ENCODE measurements at regions not wholly inside any gene's neighbourhood (a gene's known extent, or its start where the extent isn't known, plus 50 kb on each side); places are given as distances from the start of the nearest gene placed in this dataset.
"Not testable (repeated sequence)": the region's sequence is repeated elsewhere in the genome, so short reads cannot be mapped to it uniquely, and the experiment has no call there.

DNA sequence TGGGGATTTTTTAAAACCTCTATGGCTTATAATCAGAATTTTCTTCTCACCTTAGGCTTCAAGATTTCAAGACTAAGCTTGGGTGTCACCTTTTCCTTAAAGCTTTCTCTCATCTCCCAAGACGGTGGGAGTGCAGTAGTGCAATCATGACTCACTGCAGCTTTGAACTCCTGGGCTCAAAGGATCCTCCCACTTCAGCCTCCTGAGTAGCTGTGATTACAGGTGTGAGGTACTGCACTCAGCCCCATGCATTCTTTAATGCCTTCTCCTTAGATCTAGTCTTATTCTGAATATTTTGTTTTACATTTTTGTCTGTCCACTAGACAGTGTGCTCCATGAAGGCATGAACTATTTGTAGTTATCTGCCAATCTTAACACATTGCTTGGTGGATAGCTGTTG, 55.7 kb upstream of the FAT3 start:
- no peak for DNase-seq (ENCODE audit: low read depth)

GRCh38 chr11:92167571-92167970, 57.0 kb upstream of the FAT3 start:
- no peak for DNase-seq (ENCODE audit: low read depth)

GRCh38 chr11:92166335-92166734, 58.3 kb upstream of the FAT3 start:
- DNase-seq (ENCODE audit: low read depth), result no peak

DNA sequence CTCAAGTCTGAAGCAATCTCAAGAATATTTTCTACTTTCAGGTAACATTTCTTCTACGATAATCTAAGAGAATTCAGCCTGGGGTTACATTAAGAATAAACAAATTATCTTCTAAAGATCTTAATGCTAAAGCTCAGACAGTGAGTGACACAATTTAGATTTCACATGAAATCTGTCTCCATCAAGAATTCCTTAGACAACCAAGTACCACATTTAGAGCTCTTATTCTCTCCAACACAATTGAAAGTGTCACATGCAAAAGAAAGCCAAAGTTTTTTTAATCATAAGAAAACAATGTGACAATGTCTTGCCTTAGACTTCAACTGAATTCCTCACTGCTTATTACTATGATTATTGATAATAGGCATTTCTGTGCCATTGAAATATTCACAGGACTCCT, 60.7 kb upstream of the FAT3 start:
- no peak for DNase-seq (ENCODE audit: low read depth)

DNA sequence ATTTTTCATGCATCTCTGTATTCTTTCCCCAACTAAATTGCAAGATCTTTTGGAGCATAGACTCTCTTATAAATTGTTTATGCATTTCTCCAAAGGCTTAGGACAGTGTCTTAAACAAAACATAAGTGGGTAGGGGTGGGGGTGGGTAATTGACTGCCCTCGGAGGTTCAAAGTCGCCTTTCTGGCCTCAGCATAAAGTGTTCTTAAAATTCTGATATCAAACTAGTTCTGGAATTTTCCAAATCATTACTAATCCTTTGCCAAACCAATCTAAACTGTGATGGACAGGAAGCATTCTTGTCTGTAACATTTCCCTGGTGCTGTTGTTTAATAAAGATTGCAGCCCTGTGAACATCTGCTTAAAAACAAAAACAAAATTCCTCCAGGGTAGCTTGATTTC, 61.8 kb upstream of the FAT3 start:
- DNase-seq (ENCODE audit: low read depth), result no peak

DNA sequence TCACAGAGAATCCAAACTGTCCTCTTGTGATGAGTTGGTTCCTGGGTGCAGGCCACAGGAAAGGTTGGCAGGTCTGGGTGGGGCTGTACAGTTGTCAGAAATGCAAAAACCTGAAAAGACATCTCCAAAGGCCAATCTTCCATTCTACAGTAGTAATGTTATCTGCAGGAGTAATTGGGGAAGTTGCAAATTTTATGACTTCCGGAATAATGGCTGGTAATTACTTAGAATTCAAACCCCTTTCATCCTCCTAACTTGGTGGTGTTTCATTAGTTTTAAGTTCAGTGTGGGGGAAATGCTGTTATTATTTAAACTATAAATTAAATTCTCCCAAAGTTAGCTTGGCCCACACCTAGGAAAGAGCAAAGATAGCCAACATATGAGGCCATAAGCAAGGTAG, 64.7 kb upstream of the FAT3 start:
- no peak for DNase-seq (ENCODE audit: low read depth)

DNA sequence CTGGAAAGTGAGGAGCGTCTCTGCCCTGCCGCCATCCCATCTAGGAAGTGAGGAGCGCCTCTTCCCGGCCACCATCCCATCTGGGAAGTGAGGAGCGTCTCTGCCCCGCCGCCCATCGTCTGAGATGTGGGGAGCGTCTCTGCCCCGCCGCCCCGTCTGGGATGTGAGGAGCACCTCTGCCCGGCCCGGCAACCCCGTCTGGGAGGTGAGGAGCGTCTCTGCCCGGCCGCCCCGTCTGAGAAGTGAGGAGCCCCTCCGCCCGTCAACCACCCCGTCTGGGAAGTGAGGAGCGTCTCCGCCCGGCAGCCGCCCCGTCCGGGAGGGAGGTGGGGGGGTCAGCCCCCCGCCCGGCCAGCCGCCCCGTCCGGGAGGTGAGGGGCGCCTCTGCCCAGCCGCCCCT, 67.2 kb upstream of the FAT3 start:
- DNase-seq (ENCODE audit: low read depth), result not testable (repeated sequence)

- DNase-seq (ENCODE audit: low read depth), result no peak
These were observed 70.0 kb upstream of the FAT3 start for GRCh38 chr11:92154611-92155010.

DNA sequence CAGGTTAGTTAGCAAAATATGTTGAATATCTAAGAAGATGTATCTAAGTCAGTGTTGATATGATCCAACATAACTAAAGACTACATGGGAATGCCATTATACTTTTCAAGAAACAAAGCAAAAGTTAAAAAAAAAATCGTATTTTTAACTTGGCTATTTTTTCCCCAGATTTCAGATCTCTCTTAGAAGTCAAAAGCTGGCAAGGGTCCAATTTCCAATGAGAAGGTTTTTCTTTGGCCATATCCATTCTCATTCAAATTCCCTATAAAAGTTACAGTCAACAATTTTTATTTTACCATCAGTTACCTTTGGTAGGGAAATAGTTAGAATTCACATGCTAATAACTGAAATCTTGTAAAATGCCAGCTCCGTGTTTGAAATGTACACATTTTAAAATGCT, 70.5 kb upstream of the FAT3 start:
- DNase-seq (ENCODE audit: low read depth), result no peak

- no peak for DNase-seq (ENCODE audit: low read depth)
These were observed 71.1 kb upstream of the FAT3 start for GRCh38 chr11:92153542-92153941.

DNA sequence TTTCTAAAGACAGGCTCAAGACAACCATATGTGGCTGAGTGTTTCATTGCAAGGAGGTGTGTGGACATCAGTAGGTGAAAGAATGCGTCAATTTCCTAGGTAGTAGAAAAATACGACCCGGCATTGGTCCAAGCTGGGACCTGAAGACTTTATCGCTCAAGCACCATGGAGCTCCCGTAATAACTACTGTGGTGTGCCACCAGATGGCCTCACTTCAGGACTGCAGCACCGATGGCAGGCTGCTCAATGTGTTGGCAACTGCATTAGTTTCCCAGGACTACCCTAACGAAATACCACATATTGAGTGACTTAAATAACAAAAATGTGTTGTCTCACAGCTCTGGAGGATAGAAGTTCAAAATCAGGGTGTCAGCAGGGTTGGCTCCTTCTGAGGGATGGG, 72.4 kb upstream of the FAT3 start:
- no peak for DNase-seq (ENCODE audit: low read depth)

DNA sequence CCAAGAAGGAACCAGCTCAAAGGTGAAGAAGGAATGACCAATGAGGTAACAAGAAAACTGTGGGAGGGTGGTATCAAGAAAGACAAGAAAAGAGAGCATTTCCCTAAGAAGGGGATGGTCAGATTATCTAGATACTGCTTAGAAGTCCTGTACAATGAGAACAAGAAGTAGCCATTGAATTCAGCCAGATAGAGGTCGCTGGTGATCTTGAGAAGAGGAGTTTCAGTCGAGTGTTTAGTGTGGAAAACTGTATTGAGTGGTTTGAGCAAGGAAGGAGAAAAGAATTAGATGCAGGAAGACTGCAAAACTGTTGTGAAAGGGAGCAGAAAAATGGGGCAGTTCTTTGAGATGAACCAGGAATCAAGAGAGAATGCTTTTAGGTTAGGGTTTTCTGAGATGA, 74.6 kb upstream of the FAT3 start:
- no peak for DNase-seq (ENCODE audit: low read depth)

GRCh38 chr11:92141725-92142124, 82.9 kb upstream of the FAT3 start:
- DNase-seq (ENCODE audit: low read depth), result no peak

DNA sequence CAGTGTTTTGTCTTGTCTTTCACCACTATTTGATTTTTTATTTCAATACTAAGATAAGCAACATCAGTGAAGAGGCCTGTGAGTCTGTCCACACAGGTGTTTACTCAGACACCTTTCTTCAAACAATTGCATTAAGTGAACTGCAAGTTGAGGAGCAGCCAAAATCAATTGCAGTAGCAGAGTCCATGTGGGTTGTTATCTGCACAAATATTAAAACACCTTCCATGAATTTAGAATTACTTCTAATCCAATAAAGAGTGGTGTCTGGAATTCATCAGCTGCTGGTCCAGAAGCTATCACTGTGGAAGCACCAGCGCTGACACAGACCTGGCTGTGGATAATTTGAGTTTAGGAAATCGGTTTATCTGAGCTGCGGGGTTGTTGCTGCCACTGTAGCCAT, 83.5 kb upstream of the FAT3 start:
- no peak for DNase-seq (ENCODE audit: low read depth)

DNA sequence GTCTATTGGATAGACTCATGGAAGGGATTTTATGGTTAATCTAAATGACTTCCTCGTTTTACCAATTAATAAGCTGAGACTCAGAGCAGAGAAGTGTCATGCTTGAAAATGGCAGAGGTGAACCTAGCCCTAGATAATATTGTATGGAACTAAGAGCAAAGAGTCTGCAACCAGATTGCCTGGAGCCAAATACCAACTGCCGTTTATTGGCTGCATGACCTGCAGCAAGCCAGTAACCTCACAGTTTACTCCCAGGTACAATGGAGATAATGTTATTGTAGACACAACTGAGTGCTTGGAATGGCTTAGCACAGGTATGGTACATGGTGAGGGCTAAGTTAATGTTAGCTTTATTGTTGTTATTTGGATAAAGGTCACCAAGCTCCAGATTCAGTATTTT, 84.6 kb upstream of the FAT3 start:
- no peak for DNase-seq (ENCODE audit: low read depth)

GRCh38 chr11:92138296-92138695, 86.3 kb upstream of the FAT3 start:
- no peak for DNase-seq (ENCODE audit: low read depth)

DNA sequence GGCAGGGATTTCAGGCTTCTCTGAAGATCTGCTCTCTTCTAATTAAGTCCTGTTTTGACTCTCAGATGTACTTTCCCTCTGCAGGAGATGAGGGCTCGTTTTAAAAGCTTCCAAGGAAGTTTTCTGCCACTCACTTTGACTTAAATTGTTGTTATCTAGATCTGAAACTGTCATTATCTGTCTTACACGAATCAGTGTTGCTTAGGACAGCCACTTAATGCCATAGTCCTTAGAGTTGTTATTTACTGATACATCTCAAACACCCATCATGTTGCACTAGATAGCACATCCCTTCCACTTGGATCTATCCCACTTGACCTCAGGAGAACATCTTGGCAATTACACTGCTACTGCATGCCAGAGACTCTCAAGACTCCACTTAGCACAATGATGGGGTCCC, 86.9 kb upstream of the FAT3 start:
- no peak for DNase-seq (ENCODE audit: low read depth)

DNA sequence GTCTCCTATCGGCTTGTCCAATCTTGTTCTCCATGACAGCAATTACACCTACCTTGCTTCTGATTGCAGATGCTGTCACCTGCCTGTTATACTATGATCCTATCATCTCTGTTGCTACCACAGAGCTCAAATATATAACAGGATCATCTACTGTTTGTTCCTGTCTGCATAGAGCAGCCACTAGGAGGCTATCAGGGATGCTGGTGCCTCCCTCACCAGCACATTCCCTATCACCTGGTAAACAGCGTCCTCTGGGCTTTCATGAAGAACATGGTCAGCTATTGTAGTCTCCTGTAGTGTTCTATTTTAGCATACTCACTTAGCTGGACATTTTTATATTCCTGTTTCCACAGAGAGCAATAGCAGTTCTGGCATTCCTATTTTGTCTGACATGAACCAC, 87.8 kb upstream of the FAT3 start:
- DNase-seq (ENCODE audit: low read depth), result no peak

- DNase-seq (ENCODE audit: low read depth), result no peak
These were observed 93.2 kb upstream of the FAT3 start for GRCh38 chr11:92131289-92131865.

GRCh38 chr11:92130421-92130831, 94.2 kb upstream of the FAT3 start:
- DNase-seq (ENCODE audit: low read depth), result no peak

DNA sequence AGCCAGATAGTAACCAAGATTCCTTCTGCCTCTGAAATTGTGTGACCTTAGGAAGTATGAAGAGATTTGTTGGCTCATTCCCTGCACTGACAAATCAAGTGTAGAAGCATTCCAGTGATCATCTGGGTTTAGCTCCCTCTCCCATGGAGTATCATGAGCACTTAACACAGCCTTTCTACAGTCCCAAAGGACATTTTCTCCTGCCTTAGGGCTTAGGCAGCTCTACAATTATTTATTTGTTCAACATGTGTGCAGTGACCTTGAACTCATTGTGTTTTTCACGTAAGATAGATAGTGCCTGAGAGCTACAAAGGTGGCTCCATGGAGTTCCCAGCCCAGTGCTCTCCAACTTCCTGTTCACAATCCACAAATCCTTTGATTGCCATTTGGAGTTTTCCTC, 94.8 kb upstream of the FAT3 start:
- no peak for DNase-seq (ENCODE audit: low read depth)

- DNase-seq (ENCODE audit: low read depth), result no peak
These were observed 96.6 kb upstream of the FAT3 start for GRCh38 chr11:92128026-92128425.

GRCh38 chr11:92125321-92125720, 99.3 kb upstream of the FAT3 start:
- no peak for DNase-seq (ENCODE audit: low read depth)

DNA sequence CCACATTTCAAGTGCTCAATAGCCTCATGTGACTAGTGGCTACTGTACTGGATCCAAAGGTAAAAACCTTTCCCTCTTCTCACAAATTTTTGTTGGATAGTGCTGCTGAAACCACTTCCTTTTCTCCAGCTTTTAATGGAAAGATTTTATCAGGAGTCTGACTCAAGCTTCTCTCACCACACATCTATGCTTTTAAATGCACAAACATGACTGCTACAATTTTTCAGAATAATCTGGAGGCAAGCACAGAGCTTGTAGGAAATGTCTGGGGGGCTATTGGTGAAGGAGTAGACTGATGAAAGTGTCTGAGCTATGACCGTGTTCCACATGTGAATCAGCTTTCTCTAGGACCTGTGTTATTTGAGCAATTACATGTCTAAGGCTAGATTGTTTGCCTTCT, 101.1 kb upstream of the FAT3 start:
- no peak for DNase-seq (ENCODE audit: low read depth)

DNA sequence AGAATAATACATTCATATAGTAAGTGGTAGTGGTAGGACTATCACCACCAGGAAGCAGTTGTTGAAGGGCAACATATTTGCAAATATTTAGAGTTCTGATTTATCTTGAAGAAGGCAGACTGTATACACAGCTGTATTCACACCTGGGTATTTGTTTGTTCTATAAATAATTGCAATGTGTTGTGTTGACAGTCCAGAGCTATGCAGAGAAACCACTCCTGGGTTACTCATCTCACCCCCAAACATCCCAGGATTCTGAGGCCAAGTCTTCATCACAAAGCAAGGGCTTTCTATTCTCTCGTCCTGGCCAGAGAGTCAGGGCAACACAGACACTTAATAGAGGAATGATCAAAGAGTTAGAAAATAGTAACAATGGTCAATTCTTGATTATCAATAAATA, 102.1 kb upstream of the FAT3 start:
- DNase-seq (ENCODE audit: low read depth), result no peak

Data from activated T-cell treated with anti-CD3 and anti-CD28 coated beads for 48 hours (primary cell).